ENCODE measurements at regions not wholly inside any gene's neighbourhood (a gene's known extent, or its start where the extent isn't known, plus 50 kb on each side); places are given as distances from the start of the nearest gene placed in this dataset.

GRCh38 chr14:104243200-104243599 is 104.8 kb downstream of the KIF26A start:
- TF ChIP-seq SUZ12 (IDR thresholded peaks at IDR 0.05): no peak
- TF ChIP-seq FOXM1 (IDR thresholded peaks at IDR 0.05; ENCODE audit: borderline replicate concordance): no peak
- TF ChIP-seq BHLHE40 (IDR thresholded peaks at IDR 0.05; ENCODE audit: borderline replicate concordance): no peak
- no peak for TF ChIP-seq TARDBP (IDR thresholded peaks at IDR 0.05)
- no peak for TF ChIP-seq ARNT (IDR thresholded peaks at IDR 0.05)
- no peak for TF ChIP-seq ELF4 (IDR thresholded peaks at IDR 0.05)
- TF ChIP-seq NFRKB (IDR thresholded peaks at IDR 0.05): no peak
- TF ChIP-seq PKNOX1 (IDR thresholded peaks at IDR 0.05): no peak
- TF ChIP-seq FOXK2 (IDR thresholded peaks at IDR 0.05): no peak

Data from HEK293T (cell line).